PC-9 (cell line): ENCODE measurements at regions not wholly inside any gene's neighbourhood (a gene's known extent, or its start where the extent isn't known, plus 50 kb on each side); places are given as distances from the start of the nearest gene placed in this dataset.

ENCODE experiments used
- EZH2 ChIP-seq: fragments of 200-600 bp; sonication (generic); IDR thresholded peaks from 2 replicates; pipeline ENCODE4 v1.8.0; 2017; ENCODE audit warnings: antibody characterized with exemption, low read depth
- TF ChIP-seq, protein P1 (sequence below): fragments of 200-600 bp; sonication (generic); conservative IDR thresholded peaks from 2 replicates; pipeline ENCODE4 v1.6.1; 2017; ENCODE audit warnings: mixed run types, antibody characterized with exemption, mild to moderate bottlenecking, moderate library complexity

DNA sequence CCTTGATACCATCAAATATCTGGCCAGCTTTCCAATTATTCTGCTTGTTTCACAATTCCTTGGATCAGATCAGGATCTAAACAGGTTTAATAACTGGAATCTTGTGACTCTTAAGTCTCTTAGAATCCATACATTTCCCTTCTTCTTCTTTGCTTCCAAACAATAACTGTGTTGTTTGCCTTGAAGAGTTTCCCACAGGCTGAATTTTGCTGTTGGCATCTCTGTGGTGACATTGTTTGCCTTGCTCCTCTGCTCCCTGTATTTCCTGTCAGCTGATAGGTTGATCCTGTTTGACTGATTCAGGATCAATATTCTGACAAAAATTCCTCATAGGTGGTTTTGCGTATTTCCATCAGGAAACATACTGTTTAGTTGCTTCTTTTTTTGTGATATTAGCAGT is 248.4 kb upstream of the LMCD1 start:
- TF ChIP-seq, protein P1, sequence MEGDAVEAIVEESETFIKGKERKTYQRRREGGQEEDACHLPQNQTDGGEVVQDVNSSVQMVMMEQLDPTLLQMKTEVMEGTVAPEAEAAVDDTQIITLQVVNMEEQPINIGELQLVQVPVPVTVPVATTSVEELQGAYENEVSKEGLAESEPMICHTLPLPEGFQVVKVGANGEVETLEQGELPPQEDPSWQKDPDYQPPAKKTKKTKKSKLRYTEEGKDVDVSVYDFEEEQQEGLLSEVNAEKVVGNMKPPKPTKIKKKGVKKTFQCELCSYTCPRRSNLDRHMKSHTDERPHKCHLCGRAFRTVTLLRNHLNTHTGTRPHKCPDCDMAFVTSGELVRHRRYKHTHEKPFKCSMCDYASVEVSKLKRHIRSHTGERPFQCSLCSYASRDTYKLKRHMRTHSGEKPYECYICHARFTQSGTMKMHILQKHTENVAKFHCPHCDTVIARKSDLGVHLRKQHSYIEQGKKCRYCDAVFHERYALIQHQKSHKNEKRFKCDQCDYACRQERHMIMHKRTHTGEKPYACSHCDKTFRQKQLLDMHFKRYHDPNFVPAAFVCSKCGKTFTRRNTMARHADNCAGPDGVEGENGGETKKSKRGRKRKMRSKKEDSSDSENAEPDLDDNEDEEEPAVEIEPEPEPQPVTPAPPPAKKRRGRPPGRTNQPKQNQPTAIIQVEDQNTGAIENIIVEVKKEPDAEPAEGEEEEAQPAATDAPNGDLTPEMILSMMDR, result no peak
- TF ChIP-seq EZH2, result no peak
